GM19023 (cell line): ENCODE measurements at regions not wholly inside any gene's neighbourhood (a gene's known extent, or its start where the extent isn't known, plus 50 kb on each side); places are given as distances from the start of the nearest gene placed in this dataset.
"Not testable (repeated sequence)": the region's sequence is repeated elsewhere in the genome, so short reads cannot be mapped to it uniquely, and the experiment has no call there.

Source experiments
- ATAC-seq: cut with Tn5 transposase; IDR thresholded peaks from one replicate; pipeline ENCODE4 v1.9.1; 2021; ENCODE audit warnings: mild to moderate bottlenecking, moderate library complexity; ENCODE audit not compliant: unreplicated experiment

GRCh38 chr7:10720042-10720441 lies 253.6 kb upstream of the PHF14 start:
- no peak for ATAC-seq

- ATAC-seq: no peak
Observed at GRCh38 chr7:10721289-10721688, 252.4 kb upstream of the PHF14 start.

- no peak for ATAC-seq
Observed at GRCh38 chr7:10723832-10724231, 249.8 kb upstream of the PHF14 start.

GRCh38 chr7:10724449-10724848 lies 249.2 kb upstream of the PHF14 start:
- no peak for ATAC-seq

GRCh38 chr7:10727636-10728035 lies 246.0 kb upstream of the PHF14 start:
- ATAC-seq: no peak

GRCh38 chr7:10731253-10731773 lies 242.4 kb upstream of the PHF14 start:
- ATAC-seq: no peak

GRCh38 chr7:10733747-10734146 lies 239.9 kb upstream of the PHF14 start:
- no peak for ATAC-seq

GRCh38 chr7:10734595-10734994 lies 239.1 kb upstream of the PHF14 start:
- ATAC-seq: no peak

GRCh38 chr7:10739401-10739800 lies 234.3 kb upstream of the PHF14 start:
- no peak for ATAC-seq

GRCh38 chr7:10740805-10741204 lies 232.9 kb upstream of the PHF14 start:
- no peak for ATAC-seq

GRCh38 chr7:10756981-10757380 lies 216.7 kb upstream of the PHF14 start:
- no peak for ATAC-seq

- ATAC-seq: no peak
Observed at GRCh38 chr7:10759120-10759519, 214.6 kb upstream of the PHF14 start.

- ATAC-seq: no peak
Observed at GRCh38 chr7:10767771-10768170, 205.9 kb upstream of the PHF14 start.

GRCh38 chr7:10770176-10770575 lies 203.5 kb upstream of the PHF14 start:
- ATAC-seq: no peak

- no peak for ATAC-seq
Observed at GRCh38 chr7:10773430-10773829, 200.2 kb upstream of the PHF14 start.

GRCh38 chr7:10779465-10780399 lies 193.9 kb upstream of the PHF14 start:
- no peak for ATAC-seq

GRCh38 chr7:10780400-10780747 lies 193.3 kb upstream of the PHF14 start:
- ATAC-seq: no peak

GRCh38 chr7:10786976-10787375 lies 186.7 kb upstream of the PHF14 start:
- ATAC-seq: not testable (repeated sequence)

- no peak for ATAC-seq
Observed at GRCh38 chr7:10789170-10789569, 184.5 kb upstream of the PHF14 start.

GRCh38 chr7:10790910-10791309 lies 182.8 kb upstream of the PHF14 start:
- ATAC-seq: no peak

GRCh38 chr7:10793995-10794775 lies 179.5 kb upstream of the PHF14 start:
- ATAC-seq: no peak

- no peak for ATAC-seq
Observed at GRCh38 chr7:10797157-10797556, 176.5 kb upstream of the PHF14 start.
